IMR-90 (cell line): ENCODE measurements at regions not wholly inside any gene's neighbourhood (a gene's known extent, or its start where the extent isn't known, plus 50 kb on each side); places are given as distances from the start of the nearest gene placed in this dataset.

Experiments used
- ATAC-seq: fragments of 200-7000 bp; cut with Tn5 transposase; 2 replicates; pipeline ENCODE4 v1.9.1; 2020; ENCODE audit warnings: low read depth, mild to moderate bottlenecking, moderate library complexity
- BruUV-seq: library from RNA; stranded (reverse); fragments of 400-500 nt; replicated peaks from 2 replicates; lab custom pipeline; 2021; lab: Mats Ljungman, UMichigan
- CTCF ChIA-PET: fragments of 300-600 bp; formaldehyde crosslinking; extraction: SDS; loops from one replicate; lab custom pipeline; 2021; ENCODE audit warnings: antibody characterized with exemption; lab: Yijun Ruan, JAX
- POLR2A ChIA-PET: fragments of 300-600 bp; sonication (Branson Sonifier 250); formaldehyde crosslinking; loops from one replicate; lab custom pipeline; 2022; ENCODE audit warnings: antibody characterized with exemption; ENCODE audit not compliant: unreplicated experiment; lab: Charles Lee
- DNase-seq: peaks from one replicate; pipeline ENCODE4 v3.0.0; 2013
- H2AFZ ChIP-seq: replicated peaks from 2 replicates; pipeline ENCODE3; 2013; ENCODE audit warnings: low read length, mild to moderate bottlenecking; ENCODE audit not compliant: poor library complexity
- H2AK5ac ChIP-seq: 2 replicates; pipeline ENCODE4 v1.6.1; 2013; ENCODE audit warnings: low read depth, low read length, inconsistent platforms
- H2AK9ac ChIP-seq: replicated peaks from 2 replicates; pipeline ENCODE3; 2013; ENCODE audit warnings: mild to moderate bottlenecking, low read depth, low read length, moderate library complexity; ENCODE audit not compliant: poor library complexity
- H2BK120ac ChIP-seq: 2 replicates; pipeline ENCODE4 v1.6.1; 2013; ENCODE audit warnings: low read depth, low read length, inconsistent platforms
- H2BK15ac ChIP-seq: 3 replicates; pipeline ENCODE4 v1.6.1; 2013; ENCODE audit warnings: low read depth, low read length, inconsistent platforms
- H2BK20ac ChIP-seq: 2 replicates; pipeline ENCODE4 v1.6.1; 2013; ENCODE audit warnings: low read depth, mild to moderate bottlenecking, inconsistent platforms, low read length, moderate library complexity
- H2BK5ac ChIP-seq: 2 replicates; pipeline ENCODE4 v1.6.1; 2013; ENCODE audit warnings: mild to moderate bottlenecking, low read depth, low read length, inconsistent platforms; ENCODE audit not compliant: poor library complexity, severe bottlenecking
- H3K14ac ChIP-seq: replicated peaks from 2 replicates; pipeline ENCODE4 v1.6.1; 2013; ENCODE audit warnings: low read depth, low read length, inconsistent platforms
- H3K18ac ChIP-seq: 2 replicates; pipeline ENCODE4 v1.6.1; 2013; ENCODE audit warnings: low read depth, low read length, control low read depth
- H3K23ac ChIP-seq: 2 replicates; pipeline ENCODE4 v1.6.1; 2013; ENCODE audit warnings: low read depth, low read length, inconsistent platforms
- H3K27ac ChIP-seq: 2 replicates; pipeline ENCODE4 v1.5.1; 2013; ENCODE audit warnings: mild to moderate bottlenecking, control low read depth, low read length; ENCODE audit not compliant: insufficient read depth
- H3K27me3 ChIP-seq: 2 replicates; pipeline ENCODE4 v1.6.1; 2013; ENCODE audit warnings: low read length; ENCODE audit not compliant: control insufficient read depth, insufficient read depth
- H3K36me3 ChIP-seq: 2 replicates; pipeline ENCODE4 v1.6.1; 2013; ENCODE audit warnings: low read length, mixed read lengths; ENCODE audit not compliant: control insufficient read depth, insufficient read depth
- H3K4ac ChIP-seq: 2 replicates; pipeline ENCODE4 v1.6.1; 2013; ENCODE audit warnings: low read depth, low read length, inconsistent platforms
- H3K4me1 ChIP-seq: 2 replicates; pipeline ENCODE4 v1.6.1; 2013; ENCODE audit warnings: low read length, mixed read lengths; ENCODE audit not compliant: control insufficient read depth, insufficient read depth
- H3K4me2 ChIP-seq: 2 replicates; pipeline ENCODE4 v1.6.1; 2013; ENCODE audit warnings: low read depth, mild to moderate bottlenecking, control low read depth, low read length, moderate library complexity
- H3K4me3 ChIP-seq: 2 replicates; pipeline ENCODE4 v1.5.1; 2013; ENCODE audit warnings: low read depth, mild to moderate bottlenecking, control low read depth, low read length, moderate library complexity; ENCODE audit not compliant: insufficient read depth
- H3K56ac ChIP-seq: 2 replicates; pipeline ENCODE4 v1.6.1; 2013; ENCODE audit warnings: low read length, inconsistent platforms; ENCODE audit not compliant: insufficient read depth; ENCODE audit errors: extremely low read depth
- H3K79me1 ChIP-seq, 2 experiments: 2 replicates each; pipeline ENCODE4 v1.6.1; 2013; ENCODE audit warnings: low read length in 2 of 2, inconsistent platforms in 1 of 2, low read depth in 1 of 2
- H3K9ac ChIP-seq: 2 replicates; pipeline ENCODE4 v1.6.1; 2013; ENCODE audit warnings: low read depth, low read length, control low read depth
- H3K9me1 ChIP-seq: 2 replicates; pipeline ENCODE4 v1.6.1; 2013; ENCODE audit warnings: low read length, inconsistent platforms; ENCODE audit not compliant: insufficient read depth
- H3K9me3 ChIP-seq: 2 replicates; pipeline ENCODE4 v1.6.1; 2013; ENCODE audit warnings: low read length; ENCODE audit not compliant: control insufficient read depth, insufficient read depth
- H4K20me1 ChIP-seq: 2 replicates; pipeline ENCODE4 v1.6.1; 2013; ENCODE audit warnings: low read length, inconsistent platforms; ENCODE audit not compliant: insufficient read depth
- H4K5ac ChIP-seq: 2 replicates; pipeline ENCODE4 v1.6.1; 2013; ENCODE audit warnings: mild to moderate bottlenecking, low read depth, low read length, control low read depth
- H4K8ac ChIP-seq, 2 experiments: 2 replicates each; pipeline ENCODE4 v1.6.1; 2013; ENCODE audit warnings: low read depth in 2 of 2, low read length in 2 of 2, control low read depth in 1 of 2, inconsistent platforms in 1 of 2
- H4K91ac ChIP-seq: 2 replicates; pipeline ENCODE4 v1.6.1; 2013; ENCODE audit warnings: low read depth, low read length, inconsistent platforms; ENCODE audit not compliant: insufficient read depth
- BHLHE40 ChIP-seq: fragments of 150-350 bp; IDR thresholded peaks from 2 replicates; pipeline ENCODE4 v1.6.1; 2016; ENCODE audit warnings: mild to moderate bottlenecking, low read depth, low read length
- NFE2L2 ChIP-seq: fragments of 150-350 bp; IDR thresholded peaks from 2 replicates; pipeline ENCODE4 v1.6.1; 2016; ENCODE audit warnings: low read depth, mild to moderate bottlenecking, low read length
- WGBS, 2 experiments: methylation state at CpG; one replicate each; pipeline versions ENCODE4 v1.1.5 to v1.1.7; 2013; ENCODE audit warnings: missing lambda C conversion rate in 2 of 2; ENCODE audit not compliant: insufficient read length in 1 of 2; ENCODE audit errors: extremely low coverage in 2 of 2; 5-methylcytosine and 5-hydroxymethylcytosine counted together
- dilution Hi-C: fragments of 300-500 bp; cut with HindIII; formaldehyde crosslinking; loops from one replicate; pipeline ENCODE4 v1.14.3; 2018; ENCODE audit warnings: low sequenced_read_pairs; ENCODE audit not compliant: unreplicated experiment
- in situ Hi-C: fragments of 300-500 bp; cut with MboI; formaldehyde crosslinking; loops from 3 replicates; pipeline ENCODE4 v1.14.3; 2019; ENCODE audit warnings: low sequenced_read_pairs, inconsistent platforms, mixed read lengths
- intact Hi-C: fragments of 100-400 bp; cut with micrococcal nuclease; formaldehyde crosslinking; loops from 2 replicates; pipeline ENCODE4 v1.10.0; 2022

GRCh38 chr4:104066533-104066932, 346.7 kb upstream of the TACR3 start:
- TF ChIP-seq NFE2L2 (no peak), BHLHE40 (no peak)
- Histone ChIP-seq H3K18ac (no peak overlapping the region), H3K9me3 (peaks cover 3% of the 10 kb centered on the region; the same call in 1 of the 2 replicates), H3K23ac (no peak overlapping the region), H3K4me2 (no peak overlapping the region), H2AK9ac (no peak overlapping the region), H3K27ac (no peak overlapping the region), H3K4ac (no peak overlapping the region), H4K20me1 (no peaks in the 10 kb centered on the region), H4K5ac (no peak overlapping the region), H2BK20ac (no peak overlapping the region), H3K4me1 (no peaks in the 10 kb centered on the region), H3K36me3 (no peaks in the 10 kb centered on the region), H3K56ac (no peak overlapping the region), H3K9ac (no peak overlapping the region), H2AK5ac (no peak overlapping the region), H4K91ac (no peak overlapping the region), H2BK120ac (no peak overlapping the region), H3K79me1 (no peaks in the 10 kb centered on the region), H2BK15ac (no peak overlapping the region), H3K14ac (no peak overlapping the region), H3K27me3 (no peaks in the 10 kb centered on the region), H4K8ac (no peak overlapping the region), H3K4me3 (no peak overlapping the region), H3K9me1 (no peaks in the 10 kb centered on the region), H2AFZ (no peak overlapping the region), H2BK5ac (no peak overlapping the region)
- dilution Hi-C loops: no loop called here
- no CpG with 5 or more reads among the region's 2 CpGs for WGBS, 2 experiments
- DNase-seq: no peak
- CTCF ChIA-PET: no interaction called here
- in situ Hi-C loops: no loop called here
- intact Hi-C loops: no loop called here
- POLR2A ChIA-PET: no interaction called here
- no peak for ATAC-seq
- no TSS peak for BruUV-seq
